ENCODE measurements at regions not wholly inside any gene's neighbourhood (a gene's known extent, or its start where the extent isn't known, plus 50 kb on each side); places are given as distances from the start of the nearest gene placed in this dataset.

DNA sequence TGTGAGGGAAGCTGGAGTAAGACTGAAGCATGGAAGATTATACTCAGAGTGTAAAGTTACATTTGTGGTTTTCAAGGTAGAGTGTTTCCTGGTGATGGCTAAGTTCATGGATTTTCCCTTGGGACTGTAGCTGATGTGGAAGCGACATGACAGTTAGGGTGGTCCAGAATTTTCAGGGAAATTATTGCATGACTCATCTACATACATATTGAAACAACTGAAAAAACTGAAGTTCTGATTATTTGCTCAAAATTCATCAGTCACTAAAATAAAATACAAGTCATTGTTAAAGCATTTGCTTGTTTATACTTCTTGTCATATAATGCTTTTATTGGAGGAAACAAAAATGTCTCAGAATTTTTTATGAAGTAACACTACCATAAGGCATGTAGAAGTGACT is 700.0 kb downstream of the RFPL4B start:
- H3K4me3 ChIP-seq (ENCODE audit: low read length in 2 of 2), result no peak overlapping the region
- H3K36me3 ChIP-seq (ENCODE audit: control insufficient read depth in 2 of 2, insufficient read depth in 2 of 2, low read length in 1 of 2), result no peaks in the 10 kb centered on the region
- H3K27me3 ChIP-seq (ENCODE audit: control insufficient read depth in 2 of 2, insufficient read depth in 1 of 2, low read length in 1 of 2), result no peaks in the 10 kb centered on the region
- H3K27ac ChIP-seq (ENCODE audit: low read depth in 1 of 2, low read length in 1 of 2), result no peak overlapping the region
- DNase-seq (ENCODE audit: low read depth in 6 of 9, low spot score in 9 of 9), result no peak
- H3K4me1 ChIP-seq (ENCODE audit: control insufficient read depth in 2 of 2, insufficient read depth in 2 of 2, low read length in 2 of 2), result no peaks in the 10 kb centered on the region
- 0% methylated on average over 1 of the region's 1 CpG for WGBS
- H3K9me3 ChIP-seq (ENCODE audit: control insufficient read depth in 2 of 2, insufficient read depth in 1 of 2, low read length in 1 of 2), result peaks cover 0 to 2% of the 10 kb centered on the region in 2 donors

DNA sequence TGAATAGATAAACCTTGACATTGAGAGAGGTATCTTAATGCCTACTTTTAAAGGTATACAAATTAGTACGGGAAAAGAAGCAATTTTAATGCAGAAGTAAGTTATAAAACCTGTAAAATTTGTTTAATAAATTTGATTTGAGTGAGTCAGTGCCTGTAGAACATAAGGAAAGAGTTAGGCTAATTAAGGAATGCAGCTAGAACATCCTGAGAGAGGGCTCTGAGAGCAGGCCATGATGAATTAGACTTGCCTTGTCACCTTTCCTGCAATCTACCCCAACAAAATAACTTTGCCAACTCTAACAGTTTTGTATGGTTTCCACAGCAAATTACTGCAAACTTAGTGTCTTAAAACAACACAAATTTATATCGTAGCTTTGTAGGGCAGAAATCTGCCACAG is 700.8 kb downstream of the RFPL4B start:
- Histone ChIP-seq H3K27ac (ENCODE audit: low read depth in 1 of 2, low read length in 1 of 2) (no peak overlapping the region), H3K9me3 (ENCODE audit: control insufficient read depth in 2 of 2, insufficient read depth in 1 of 2, low read length in 1 of 2) (peaks cover 0 to 2% of the 10 kb centered on the region in 2 donors), H3K27me3 (ENCODE audit: control insufficient read depth in 2 of 2, insufficient read depth in 1 of 2, low read length in 1 of 2) (no peaks in the 10 kb centered on the region), H3K36me3 (ENCODE audit: control insufficient read depth in 2 of 2, insufficient read depth in 2 of 2, low read length in 1 of 2) (no peaks in the 10 kb centered on the region), H3K4me1 (ENCODE audit: control insufficient read depth in 2 of 2, insufficient read depth in 2 of 2, low read length in 2 of 2) (no peaks in the 10 kb centered on the region), H3K4me3 (ENCODE audit: low read length in 2 of 2) (no peak overlapping the region)
- no peak for DNase-seq (ENCODE audit: low read depth in 6 of 9, low spot score in 9 of 9)
- 88% methylated on average over 2 of the region's 2 CpGs for WGBS

DNA sequence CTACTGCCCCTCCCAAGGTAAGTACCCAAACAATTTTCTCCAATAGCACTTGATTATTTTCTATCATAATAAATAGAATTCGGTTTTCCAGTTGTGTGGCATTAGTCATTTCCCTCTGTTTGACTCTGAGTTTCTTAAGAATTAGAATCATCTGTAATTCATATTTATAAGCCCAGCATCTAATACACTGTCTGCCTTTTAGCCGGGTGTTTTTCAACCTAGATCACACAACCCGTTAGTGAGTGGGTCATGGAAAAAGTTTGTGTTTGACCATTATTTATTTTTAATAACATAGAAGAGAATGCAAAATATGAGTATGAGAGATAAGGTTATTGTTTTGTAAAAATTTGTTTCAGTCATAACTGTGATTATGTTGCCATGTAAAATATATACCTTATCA is 701.6 kb downstream of the RFPL4B start:
- WGBS, result 95% methylated on average over 3 of the region's 3 CpGs
- peaks cover 0 to 2% of the 10 kb centered on the region in 2 donors for H3K9me3 ChIP-seq (ENCODE audit: control insufficient read depth in 2 of 2, insufficient read depth in 1 of 2, low read length in 1 of 2)

DNA sequence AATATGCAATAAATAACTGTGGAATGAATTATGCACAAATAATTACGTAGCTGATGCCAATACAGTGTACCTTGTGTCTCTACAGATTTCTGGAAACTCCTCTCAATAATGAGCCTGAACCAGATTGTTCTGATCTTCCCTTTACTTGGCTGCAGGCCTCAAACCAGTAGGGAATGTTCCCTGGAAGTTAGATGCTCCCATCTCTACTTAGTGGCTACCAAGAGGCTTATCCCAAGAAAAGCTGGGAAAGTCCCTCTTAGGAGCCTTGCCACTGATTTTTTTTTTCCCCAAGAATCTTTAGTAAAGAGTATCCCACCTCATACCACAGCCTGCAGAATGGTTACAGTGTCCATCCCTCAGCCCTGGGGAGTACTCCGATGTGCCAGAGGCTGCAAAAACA is 702.1 kb downstream of the RFPL4B start:
- Histone ChIP-seq H3K36me3 (ENCODE audit: control insufficient read depth in 2 of 2, insufficient read depth in 2 of 2, low read length in 1 of 2) (no peaks in the 10 kb centered on the region), H3K4me1 (ENCODE audit: control insufficient read depth in 2 of 2, insufficient read depth in 2 of 2, low read length in 2 of 2) (no peaks in the 10 kb centered on the region), H3K27ac (ENCODE audit: low read depth in 1 of 2, low read length in 1 of 2) (no peak overlapping the region), H3K27me3 (ENCODE audit: control insufficient read depth in 2 of 2, insufficient read depth in 1 of 2, low read length in 1 of 2) (no peaks in the 10 kb centered on the region), H3K4me3 (ENCODE audit: low read length in 2 of 2) (no peak overlapping the region), H3K9me3 (ENCODE audit: control insufficient read depth in 2 of 2, insufficient read depth in 1 of 2, low read length in 1 of 2) (peaks cover 0 to 2% of the 10 kb centered on the region in 2 donors)
- no peak for DNase-seq (ENCODE audit: low read depth in 6 of 9, low spot score in 9 of 9)
- 93% methylated on average over 2 of the region's 2 CpGs for WGBS

More for the DNA sequence above, 701.6 kb downstream of the RFPL4B start:
- no peaks in the 10 kb centered on the region for H3K4me1 ChIP-seq (ENCODE audit: control insufficient read depth in 2 of 2, insufficient read depth in 2 of 2, low read length in 2 of 2)
- no peak overlapping the region for H3K4me3 ChIP-seq (ENCODE audit: low read length in 2 of 2)
- no peak overlapping the region for H3K27ac ChIP-seq (ENCODE audit: low read depth in 1 of 2, low read length in 1 of 2)
- no peaks in the 10 kb centered on the region for H3K36me3 ChIP-seq (ENCODE audit: control insufficient read depth in 2 of 2, insufficient read depth in 2 of 2, low read length in 1 of 2)
- no peaks in the 10 kb centered on the region for H3K27me3 ChIP-seq (ENCODE audit: control insufficient read depth in 2 of 2, insufficient read depth in 1 of 2, low read length in 1 of 2)
- no peak for DNase-seq (ENCODE audit: low read depth in 6 of 9, low spot score in 9 of 9)

DNA sequence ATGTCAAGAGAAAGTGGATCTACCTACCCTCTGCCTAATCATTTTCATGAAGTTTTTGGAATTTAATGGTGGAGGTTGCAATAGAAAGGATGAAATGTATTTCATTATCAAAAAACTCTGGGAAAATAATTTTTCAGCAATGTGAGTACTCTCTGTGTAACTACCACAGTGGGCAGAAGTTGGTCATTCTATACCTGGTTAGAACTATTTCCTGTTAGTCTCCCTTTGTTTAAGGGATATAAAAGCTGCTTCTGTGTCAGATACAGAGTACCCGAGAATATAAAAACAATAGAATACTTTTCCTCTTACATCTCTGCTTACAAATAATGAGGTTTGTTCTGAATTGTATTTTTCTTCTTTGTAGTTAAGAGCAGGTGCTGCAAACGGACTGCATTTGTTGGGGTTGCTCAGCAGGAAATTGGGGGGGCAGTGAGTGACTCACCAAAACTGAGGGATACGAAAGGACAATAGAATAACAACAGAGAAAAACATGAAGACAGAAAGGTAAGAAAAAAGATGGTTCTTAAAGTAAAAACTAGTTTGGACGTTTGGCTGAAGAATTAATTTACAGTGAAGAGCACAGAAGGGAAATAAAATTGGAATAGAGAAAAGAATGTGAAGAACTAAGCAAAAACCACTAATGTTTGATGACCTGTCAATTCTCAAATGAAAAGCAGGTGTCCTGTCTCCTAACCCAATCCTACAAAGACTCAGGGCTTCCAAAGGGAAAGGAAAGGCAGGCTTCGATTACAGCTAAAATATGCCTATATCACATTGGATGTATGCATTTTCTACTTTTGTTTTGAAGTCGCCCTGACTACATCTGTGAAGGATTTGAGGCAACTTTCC is 703.1 kb downstream of the RFPL4B start:
- no peaks in the 10 kb centered on the region for H3K36me3 ChIP-seq (ENCODE audit: control insufficient read depth in 2 of 2, insufficient read depth in 2 of 2, low read length in 1 of 2)
- peak in 1 of 9 donors; percentile 6 for DNase-seq (ENCODE audit: low read depth in 6 of 9, low spot score in 9 of 9)
- no peak overlapping the region for H3K27ac ChIP-seq (ENCODE audit: low read depth in 1 of 2, low read length in 1 of 2)
- no peaks in the 10 kb centered on the region for H3K27me3 ChIP-seq (ENCODE audit: control insufficient read depth in 2 of 2, insufficient read depth in 1 of 2, low read length in 1 of 2)
- H3K9me3 ChIP-seq (ENCODE audit: control insufficient read depth in 2 of 2, insufficient read depth in 1 of 2, low read length in 1 of 2), result peaks cover 0 to 2% of the 10 kb centered on the region in 2 donors
- WGBS, result 39% methylated on average over 6 of the region's 6 CpGs
- no peak overlapping the region for H3K4me3 ChIP-seq (ENCODE audit: low read length in 2 of 2)
- H3K4me1 ChIP-seq (ENCODE audit: control insufficient read depth in 2 of 2, insufficient read depth in 2 of 2, low read length in 2 of 2), result no peaks in the 10 kb centered on the region

DNA sequence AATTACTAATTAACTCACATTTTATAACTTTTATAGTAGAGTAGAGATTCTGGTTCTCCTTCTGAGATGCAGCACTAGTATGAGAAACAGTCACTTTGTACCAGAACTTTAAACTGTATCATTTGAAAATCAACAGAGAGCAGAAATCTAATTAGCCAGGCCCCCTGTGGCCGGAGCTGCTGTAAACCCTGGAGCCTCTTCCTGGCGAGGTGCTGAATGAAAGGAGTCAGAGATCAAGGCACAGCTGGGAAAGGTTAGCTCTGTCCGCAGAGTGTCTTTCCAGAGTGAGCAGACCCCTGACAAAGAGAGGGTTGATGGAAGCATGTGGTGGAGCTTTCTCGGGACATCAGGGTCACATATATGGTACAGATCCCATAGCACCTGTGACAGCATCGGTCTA is 703.8 kb downstream of the RFPL4B start:
- H3K27ac ChIP-seq (ENCODE audit: low read depth in 1 of 2, low read length in 1 of 2), result no peak overlapping the region
- 95% methylated on average over 5 of the region's 5 CpGs for WGBS
- no peak for DNase-seq (ENCODE audit: low read depth in 6 of 9, low spot score in 9 of 9)
- H3K4me1 ChIP-seq (ENCODE audit: control insufficient read depth in 2 of 2, insufficient read depth in 2 of 2, low read length in 2 of 2), result no peaks in the 10 kb centered on the region
- no peaks in the 10 kb centered on the region for H3K36me3 ChIP-seq (ENCODE audit: control insufficient read depth in 2 of 2, insufficient read depth in 2 of 2, low read length in 1 of 2)
- no peak overlapping the region for H3K4me3 ChIP-seq (ENCODE audit: low read length in 2 of 2)
- H3K27me3 ChIP-seq (ENCODE audit: control insufficient read depth in 2 of 2, insufficient read depth in 1 of 2, low read length in 1 of 2), result no peaks in the 10 kb centered on the region
- peaks cover 0 to 2% of the 10 kb centered on the region in 2 donors for H3K9me3 ChIP-seq (ENCODE audit: control insufficient read depth in 2 of 2, insufficient read depth in 1 of 2, low read length in 1 of 2)

DNA sequence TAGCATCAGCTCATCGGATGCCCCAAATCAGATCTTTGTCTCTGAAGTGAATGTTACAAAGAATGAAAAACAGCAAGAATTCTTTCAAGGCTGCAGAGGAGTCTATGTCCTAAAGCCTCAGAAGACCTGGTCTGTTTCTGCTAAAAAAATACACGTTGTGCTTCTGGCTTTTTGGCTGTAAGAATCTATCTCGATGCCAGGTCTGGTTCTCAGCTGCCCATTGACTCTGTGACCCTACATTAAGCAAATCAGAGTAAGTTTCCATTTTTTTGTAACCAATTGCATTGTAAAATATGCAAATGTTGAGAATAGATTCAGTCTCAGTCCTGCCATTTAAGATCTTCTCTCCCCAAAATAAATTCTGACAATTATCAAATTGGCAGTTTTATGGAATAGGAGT is 705.4 kb downstream of the RFPL4B start:
- 98% methylated on average over 3 of the region's 3 CpGs for WGBS
- no peak overlapping the region for H3K27ac ChIP-seq (ENCODE audit: low read depth in 1 of 2, low read length in 1 of 2)
- no peak for DNase-seq (ENCODE audit: low read depth in 6 of 9, low spot score in 9 of 9)

DNA sequence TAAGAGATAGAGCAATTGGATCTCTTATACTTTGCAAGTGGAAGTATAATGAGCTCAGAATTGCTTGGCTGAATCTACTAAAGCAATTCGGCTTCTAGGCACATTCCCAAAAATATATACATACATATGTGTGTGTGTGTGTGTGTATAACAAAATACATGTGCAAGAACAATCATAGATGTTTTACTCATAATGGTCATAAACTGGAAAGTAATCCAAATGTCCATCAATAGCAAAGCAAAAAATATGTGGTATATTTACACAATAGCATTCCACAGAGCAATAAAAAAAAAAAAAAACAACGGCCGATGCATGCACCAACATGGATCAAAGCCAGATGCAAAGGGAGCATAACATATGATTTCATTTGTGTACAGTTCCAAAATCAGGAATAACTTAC is 707.9 kb downstream of the RFPL4B start:
- WGBS, result 96% methylated on average over 3 of the region's 3 CpGs
- Histone ChIP-seq H3K27me3 (ENCODE audit: control insufficient read depth in 2 of 2, insufficient read depth in 1 of 2, low read length in 1 of 2) (no peaks in the 10 kb centered on the region), H3K4me1 (ENCODE audit: control insufficient read depth in 2 of 2, insufficient read depth in 2 of 2, low read length in 2 of 2) (no peaks in the 10 kb centered on the region), H3K27ac (ENCODE audit: low read depth in 1 of 2, low read length in 1 of 2) (no peak overlapping the region), H3K36me3 (ENCODE audit: control insufficient read depth in 2 of 2, insufficient read depth in 2 of 2, low read length in 1 of 2) (no peaks in the 10 kb centered on the region), H3K9me3 (ENCODE audit: control insufficient read depth in 2 of 2, insufficient read depth in 1 of 2, low read length in 1 of 2) (no peaks in the 10 kb centered on the region), H3K4me3 (ENCODE audit: low read length in 2 of 2) (no peak overlapping the region)
- no peak for DNase-seq (ENCODE audit: low read depth in 6 of 9, low spot score in 9 of 9)

More for the DNA sequence above, 705.4 kb downstream of the RFPL4B start:
- Histone ChIP-seq H3K36me3 (ENCODE audit: control insufficient read depth in 2 of 2, insufficient read depth in 2 of 2, low read length in 1 of 2) (no peaks in the 10 kb centered on the region), H3K4me1 (ENCODE audit: control insufficient read depth in 2 of 2, insufficient read depth in 2 of 2, low read length in 2 of 2) (no peaks in the 10 kb centered on the region), H3K27me3 (ENCODE audit: control insufficient read depth in 2 of 2, insufficient read depth in 1 of 2, low read length in 1 of 2) (no peaks in the 10 kb centered on the region), H3K9me3 (ENCODE audit: control insufficient read depth in 2 of 2, insufficient read depth in 1 of 2, low read length in 1 of 2) (peaks cover 0 to 2% of the 10 kb centered on the region in 2 donors), H3K4me3 (ENCODE audit: low read length in 2 of 2) (no peak overlapping the region)

DNA sequence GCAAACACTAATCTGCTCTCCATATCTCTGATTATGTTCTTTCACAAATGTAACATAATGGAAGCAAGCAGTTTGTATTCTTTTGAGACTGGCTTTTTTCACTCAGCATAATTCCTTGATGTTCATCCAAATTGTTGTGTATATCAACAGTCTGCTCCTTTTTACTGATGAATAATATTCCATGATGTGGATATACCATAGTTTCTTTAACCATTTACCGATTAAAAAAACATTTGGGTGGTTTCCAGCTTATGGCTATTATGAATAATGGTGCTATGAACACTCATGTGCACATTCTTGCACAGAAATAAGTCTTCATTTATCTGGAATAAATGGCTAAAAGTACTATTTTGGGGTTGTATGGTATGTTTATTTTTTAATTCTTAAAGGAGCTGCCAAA is 708.9 kb downstream of the RFPL4B start:
- Histone ChIP-seq H3K36me3 (ENCODE audit: control insufficient read depth in 2 of 2, insufficient read depth in 2 of 2, low read length in 1 of 2) (no peaks in the 10 kb centered on the region), H3K9me3 (ENCODE audit: control insufficient read depth in 2 of 2, insufficient read depth in 1 of 2, low read length in 1 of 2) (no peaks in the 10 kb centered on the region), H3K4me3 (ENCODE audit: low read length in 2 of 2) (no peak overlapping the region), H3K27me3 (ENCODE audit: control insufficient read depth in 2 of 2, insufficient read depth in 1 of 2, low read length in 1 of 2) (no peaks in the 10 kb centered on the region), H3K4me1 (ENCODE audit: control insufficient read depth in 2 of 2, insufficient read depth in 2 of 2, low read length in 2 of 2) (no peaks in the 10 kb centered on the region), H3K27ac (ENCODE audit: low read depth in 1 of 2, low read length in 1 of 2) (no peak overlapping the region)
- DNase-seq (ENCODE audit: low read depth in 6 of 9, low spot score in 9 of 9), result no peak
- WGBS, result 1% methylated on average over 1 of the region's 1 CpG

All from thymus (tissue), 11 donors.